GM18517 (cell line): ENCODE measurements at regions not wholly inside any gene's neighbourhood (a gene's known extent, or its start where the extent isn't known, plus 50 kb on each side); places are given as distances from the start of the nearest gene placed in this dataset.

Experiments used
- ATAC-seq: cut with Tn5 transposase; IDR thresholded peaks from one replicate; pipeline ENCODE4 v1.9.1; 2021; ENCODE audit warnings: mild to moderate bottlenecking, moderate library complexity; ENCODE audit not compliant: unreplicated experiment

GRCh38 chr12:118748478-118749380, 232.6 kb upstream of the SRRM4 start:
- ATAC-seq, result no peak

- ATAC-seq, result no peak
Measured at GRCh38 chr12:118749646-118750045, 231.7 kb upstream of the SRRM4 start.

- ATAC-seq, result no peak
Measured at GRCh38 chr12:118750666-118751065, 230.7 kb upstream of the SRRM4 start.

GRCh38 chr12:118751355-118751754, 230.0 kb upstream of the SRRM4 start:
- no peak for ATAC-seq

GRCh38 chr12:118760623-118761022, 220.7 kb upstream of the SRRM4 start:
- no peak for ATAC-seq

GRCh38 chr12:118763234-118763633, 218.1 kb upstream of the SRRM4 start:
- no peak for ATAC-seq

GRCh38 chr12:118773956-118774723, 207.2 kb upstream of the SRRM4 start:
- no peak for ATAC-seq

- ATAC-seq, result no peak
Measured at GRCh38 chr12:118777504-118777903, 203.8 kb upstream of the SRRM4 start.

GRCh38 chr12:118778077-118778476, 203.3 kb upstream of the SRRM4 start:
- no peak for ATAC-seq

- no peak for ATAC-seq
Measured at GRCh38 chr12:118780939-118781338, 200.4 kb upstream of the SRRM4 start.

GRCh38 chr12:118781692-118782091, 199.6 kb upstream of the SRRM4 start:
- ATAC-seq, result no peak

GRCh38 chr12:118783703-118784102, 197.6 kb upstream of the SRRM4 start:
- ATAC-seq, result no peak

GRCh38 chr12:118790578-118790977, 190.8 kb upstream of the SRRM4 start:
- ATAC-seq, result no peak

- no peak for ATAC-seq
Measured at GRCh38 chr12:118813778-118814357, 167.5 kb upstream of the SRRM4 start.

GRCh38 chr12:118816296-118816695, 165.0 kb upstream of the SRRM4 start:
- no peak for ATAC-seq

GRCh38 chr12:118821386-118821925, 159.9 kb upstream of the SRRM4 start:
- no peak for ATAC-seq

GRCh38 chr12:118822512-118822911, 158.8 kb upstream of the SRRM4 start:
- no peak for ATAC-seq

- ATAC-seq, result no peak
Measured at GRCh38 chr12:118827047-118827446, 154.3 kb upstream of the SRRM4 start.

- ATAC-seq, result no peak
Measured at GRCh38 chr12:118827606-118828005, 153.7 kb upstream of the SRRM4 start.

GRCh38 chr12:118830296-118830695, 151.0 kb upstream of the SRRM4 start:
- ATAC-seq, result no peak

- no peak for ATAC-seq
Measured at GRCh38 chr12:118835926-118836325, 145.4 kb upstream of the SRRM4 start.
